Esophagus mucosa (tissue), 1 donor: ENCODE measurements at regions not wholly inside any gene's neighbourhood (a gene's known extent, or its start where the extent isn't known, plus 50 kb on each side); places are given as distances from the start of the nearest gene placed in this dataset.
"Not testable (repeated sequence)": the region's sequence is repeated elsewhere in the genome, so short reads cannot be mapped to it uniquely, and the experiment has no call there.

ENCODE experiments used
- ATAC-seq: fragments of 200-7000 bp; cut with Tn5 transposase; one replicate; pipeline ENCODE4 v1.9.1; 2020
- donor health status: DM: yes; HTN: yes; CAD: no.

GRCh38 chr5:82886911-82887310 is 190.3 kb downstream of the TMEM167A start:
- no peak for ATAC-seq

DNA sequence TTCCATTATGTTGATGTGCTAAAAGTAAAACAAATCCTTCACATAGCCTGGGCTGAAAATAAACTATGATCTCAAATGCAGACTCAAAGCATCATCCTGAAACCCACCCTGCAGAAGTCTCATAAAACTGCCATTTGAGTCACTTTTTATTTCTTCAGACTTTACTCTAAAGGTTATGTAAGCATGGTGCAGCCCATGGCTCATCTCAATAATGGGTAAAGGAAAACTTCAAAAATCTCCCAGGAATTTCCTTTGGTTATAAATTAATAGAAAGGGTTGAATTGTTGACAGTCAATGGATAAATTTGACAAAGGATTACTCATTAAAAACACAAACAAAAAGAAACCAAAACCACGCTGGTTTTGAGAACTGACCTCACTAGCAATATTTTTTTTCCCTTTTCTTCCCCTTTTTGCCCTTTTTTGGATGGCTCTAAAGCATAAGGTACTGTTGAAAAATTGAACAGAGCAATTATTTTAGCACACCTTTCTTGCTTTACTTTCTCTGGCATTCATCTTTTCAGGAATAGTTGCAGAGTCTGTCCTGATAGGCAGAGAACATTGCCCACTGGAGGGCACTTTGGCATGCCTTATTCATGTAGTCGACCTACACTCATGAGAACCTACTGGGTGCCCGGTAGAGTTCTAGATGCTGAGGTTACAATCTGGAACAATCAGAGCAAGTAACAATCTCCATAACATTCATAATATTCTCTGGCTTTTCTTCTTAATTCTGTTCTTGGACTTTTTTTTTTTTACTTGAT is 191.4 kb downstream of the TMEM167A start:
- no peak for ATAC-seq

GRCh38 chr5:82884821-82885471 is 192.2 kb downstream of the TMEM167A start:
- no peak for ATAC-seq

- no peak for ATAC-seq
Measured at GRCh38 chr5:82882316-82882715, 194.9 kb downstream of the TMEM167A start.

DNA sequence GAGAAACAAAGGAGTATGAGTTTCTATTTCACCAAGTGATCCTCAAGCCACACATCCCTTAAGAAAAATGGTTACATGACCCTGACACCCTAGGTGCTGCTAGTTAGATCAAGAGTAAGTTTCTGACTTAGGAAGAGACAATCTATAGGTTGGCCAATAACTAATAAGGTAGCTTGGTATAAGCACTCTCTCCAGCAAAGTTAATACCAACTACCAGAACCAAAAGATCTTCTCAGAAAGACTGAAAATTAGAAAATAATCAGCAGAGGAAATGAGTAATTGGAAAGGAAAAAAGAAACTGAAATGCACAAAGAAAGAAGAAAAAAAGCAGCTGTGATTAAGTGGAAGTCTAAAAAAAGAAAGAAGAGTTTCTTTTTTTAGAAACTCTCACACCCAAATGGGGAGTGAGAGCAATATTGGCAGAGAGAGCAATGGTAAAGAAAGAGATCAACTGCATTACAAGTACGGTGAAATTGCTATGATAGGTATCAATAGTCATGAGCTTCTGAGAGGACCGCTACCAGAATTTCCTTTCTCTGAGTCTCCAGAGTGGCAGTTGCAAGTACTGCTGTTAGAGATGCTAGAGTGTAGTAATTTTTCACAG is 195.5 kb downstream of the TMEM167A start:
- no peak for ATAC-seq

- ATAC-seq, result no peak
Measured at GRCh38 chr5:82879089-82879488, 198.1 kb downstream of the TMEM167A start.

DNA sequence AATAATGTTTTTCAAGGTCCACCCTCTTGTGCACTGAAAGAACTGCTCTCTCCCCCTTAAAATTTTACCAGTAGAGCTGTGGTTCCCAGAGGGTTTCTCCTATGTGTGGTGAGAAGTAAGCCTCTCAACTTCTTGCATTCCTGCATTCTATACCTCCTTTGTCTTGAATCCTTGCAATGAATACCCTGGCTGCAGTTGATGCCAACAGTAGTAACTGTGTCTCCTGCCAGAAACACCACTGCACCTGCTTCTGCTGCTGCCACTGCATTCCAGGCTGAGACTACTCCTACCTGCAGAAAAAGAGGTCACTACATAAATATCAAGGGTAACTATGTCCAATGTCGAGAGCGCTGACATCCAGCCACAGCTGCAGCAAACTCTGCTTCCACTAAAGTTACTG is 203.7 kb downstream of the TMEM167A start:
- ATAC-seq, result no peak

GRCh38 chr5:82872321-82873288 is 204.6 kb downstream of the TMEM167A start:
- not testable (repeated sequence) for ATAC-seq

DNA sequence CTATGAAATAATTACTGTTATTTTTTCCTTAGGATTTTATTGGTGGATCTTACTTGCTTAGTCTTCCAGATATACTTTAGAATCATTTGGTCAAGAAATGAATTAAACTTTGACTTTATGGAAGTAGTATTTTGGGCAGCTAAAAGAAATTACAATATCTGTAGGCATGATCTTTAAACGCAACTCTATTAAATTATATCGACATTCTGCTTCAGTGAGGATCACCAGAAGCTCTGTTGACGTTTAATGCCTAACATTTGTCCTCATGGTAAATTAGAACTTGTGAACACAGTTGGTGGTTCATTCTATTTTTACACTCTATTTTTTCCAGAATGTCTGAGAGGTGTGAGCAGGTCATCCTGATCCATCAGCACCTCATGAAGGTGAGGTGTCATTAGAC is 211.6 kb downstream of the TMEM167A start:
- ATAC-seq, result no peak

DNA sequence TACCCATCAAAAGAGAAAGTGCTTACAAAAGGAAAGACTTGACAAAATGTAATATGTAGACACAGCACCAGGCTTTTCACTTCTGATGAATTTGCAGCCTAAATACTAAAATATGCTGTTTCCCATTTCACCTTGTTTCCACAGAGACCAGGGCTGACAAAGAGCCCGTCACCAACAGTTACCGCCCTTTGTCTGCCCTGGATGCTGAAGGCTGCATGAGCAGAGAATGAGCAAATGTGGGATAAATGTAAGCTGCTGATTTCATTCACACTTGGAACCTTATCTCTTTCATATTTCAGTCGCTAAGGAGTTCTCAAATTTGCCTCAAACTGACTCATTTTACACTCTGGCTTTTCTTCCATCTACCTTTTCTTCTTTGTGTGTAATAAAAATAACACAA is 213.9 kb downstream of the TMEM167A start:
- no peak for ATAC-seq

- ATAC-seq, result no peak
Measured at GRCh38 chr5:82862711-82863110, 214.5 kb downstream of the TMEM167A start.

GRCh38 chr5:82862261-82862660 is 214.9 kb downstream of the TMEM167A start:
- ATAC-seq, result no peak

- no peak for ATAC-seq
Measured at GRCh38 chr5:82861701-82862100, 215.5 kb downstream of the TMEM167A start.

DNA sequence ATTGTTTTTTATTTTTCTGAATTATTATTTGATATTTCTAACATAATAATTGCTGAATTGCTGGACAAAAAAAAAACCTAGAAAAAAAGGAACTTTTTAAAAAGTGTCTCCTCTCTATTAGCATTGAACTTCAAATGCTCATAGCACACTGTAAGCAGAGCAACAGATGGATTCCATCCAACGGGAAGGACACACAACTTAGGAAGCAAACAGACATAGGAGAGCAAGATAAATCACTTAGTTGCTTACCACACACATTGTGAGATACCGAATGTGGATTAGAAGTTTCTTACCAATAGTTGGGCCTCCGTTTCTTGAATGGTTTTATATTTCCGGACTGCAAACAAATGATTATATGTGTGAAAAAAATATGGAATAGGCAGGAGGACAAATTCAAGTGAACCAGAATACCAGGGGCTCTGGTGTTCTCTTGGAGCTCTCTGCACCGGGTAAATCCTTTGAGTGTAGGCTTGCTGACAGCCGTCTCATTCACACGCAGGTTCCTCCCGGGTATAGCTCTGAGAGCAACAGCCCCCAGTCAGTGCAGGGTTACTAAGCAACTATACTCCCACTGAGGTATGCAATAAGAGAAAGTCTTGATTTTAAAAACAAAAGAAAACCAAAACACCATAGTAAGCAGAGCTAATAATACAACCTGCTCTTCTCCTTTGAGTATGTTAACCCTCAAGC is 217.6 kb downstream of the TMEM167A start:
- ATAC-seq, result no peak

DNA sequence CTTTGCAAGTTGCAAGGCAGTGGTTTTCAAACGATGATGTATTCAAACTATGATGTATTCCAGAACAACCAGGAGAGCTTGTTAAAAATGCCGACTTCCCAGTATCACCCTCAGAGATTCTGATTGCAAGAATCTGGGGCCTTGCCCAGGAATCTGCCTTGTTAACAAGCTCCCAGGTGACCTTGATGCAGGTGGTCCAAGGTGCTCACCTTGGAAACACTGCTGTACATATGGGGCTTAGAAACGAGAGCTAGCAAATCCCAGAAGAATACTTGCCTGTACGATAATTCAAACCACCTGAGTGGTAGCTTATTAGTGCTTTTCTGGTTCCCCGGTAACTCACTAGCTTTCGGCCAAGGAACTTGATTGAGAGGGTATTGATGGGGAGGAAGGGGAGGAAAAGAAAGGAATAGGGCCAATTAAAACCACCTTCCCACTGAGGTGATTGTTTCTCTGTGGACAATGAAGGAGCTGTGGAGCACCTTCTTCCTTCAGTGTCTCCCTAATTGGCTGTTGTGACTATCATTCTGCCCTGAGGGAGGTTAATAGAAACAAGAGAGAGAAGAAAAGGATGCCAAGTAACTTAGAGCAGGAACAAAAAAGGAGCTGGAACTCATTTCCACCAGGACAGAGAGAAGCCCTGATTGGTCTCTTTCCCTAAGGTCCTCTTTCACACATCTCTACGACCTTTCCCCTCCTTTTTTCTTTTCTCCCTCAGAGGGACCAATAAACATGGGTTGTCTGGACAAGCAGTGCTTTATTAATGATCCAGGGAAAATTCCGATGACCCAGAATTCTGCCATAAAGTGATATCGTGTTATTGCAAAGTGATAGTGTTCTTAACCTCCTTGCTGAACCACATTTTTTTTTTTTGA is 218.8 kb downstream of the TMEM167A start:
- no peak for ATAC-seq

- no peak for ATAC-seq
Measured at GRCh38 chr5:82855893-82856550, 221.2 kb downstream of the TMEM167A start.

GRCh38 chr5:82854956-82855355 is 222.2 kb downstream of the TMEM167A start:
- no peak for ATAC-seq

DNA sequence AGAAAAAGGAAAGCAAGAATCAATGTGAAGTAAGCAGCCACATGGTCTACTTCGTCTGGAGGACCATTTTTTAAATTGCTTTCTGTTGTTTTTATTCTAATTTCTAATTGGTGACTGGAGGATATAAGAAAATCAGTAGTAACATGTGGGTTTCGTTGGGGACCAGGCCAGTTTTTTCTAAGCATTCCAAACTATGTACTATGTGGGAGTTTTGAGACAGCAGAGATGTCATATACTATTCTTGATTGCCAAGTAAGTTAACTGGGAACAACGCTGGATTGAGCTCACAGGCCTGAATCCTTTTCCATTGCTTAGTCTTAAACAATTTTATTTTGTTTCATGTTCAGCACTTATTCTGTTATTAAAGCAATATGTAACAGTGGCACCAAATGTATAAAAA is 225.7 kb downstream of the TMEM167A start:
- no peak for ATAC-seq

- no peak for ATAC-seq
Measured at GRCh38 chr5:82850393-82850792, 226.8 kb downstream of the TMEM167A start.

DNA sequence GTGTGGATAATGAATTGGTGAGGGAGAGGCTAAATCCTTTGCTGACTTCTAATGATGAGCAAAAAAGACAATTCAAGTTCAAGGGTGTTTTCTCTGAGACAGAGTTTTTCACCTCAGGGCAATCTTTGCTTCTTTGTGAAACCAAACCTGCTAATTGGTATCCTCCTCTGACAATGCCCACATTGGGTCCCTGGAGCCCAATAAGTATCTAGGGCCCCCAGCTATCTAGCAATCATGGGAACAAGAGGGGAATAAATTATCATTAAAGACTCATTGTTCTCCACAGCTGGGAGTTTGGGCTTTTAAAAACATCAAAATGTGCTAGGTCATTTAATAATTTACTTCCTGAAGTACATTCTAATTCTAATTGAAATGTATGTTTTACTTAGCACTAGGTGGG is 227.3 kb downstream of the TMEM167A start:
- no peak for ATAC-seq

DNA sequence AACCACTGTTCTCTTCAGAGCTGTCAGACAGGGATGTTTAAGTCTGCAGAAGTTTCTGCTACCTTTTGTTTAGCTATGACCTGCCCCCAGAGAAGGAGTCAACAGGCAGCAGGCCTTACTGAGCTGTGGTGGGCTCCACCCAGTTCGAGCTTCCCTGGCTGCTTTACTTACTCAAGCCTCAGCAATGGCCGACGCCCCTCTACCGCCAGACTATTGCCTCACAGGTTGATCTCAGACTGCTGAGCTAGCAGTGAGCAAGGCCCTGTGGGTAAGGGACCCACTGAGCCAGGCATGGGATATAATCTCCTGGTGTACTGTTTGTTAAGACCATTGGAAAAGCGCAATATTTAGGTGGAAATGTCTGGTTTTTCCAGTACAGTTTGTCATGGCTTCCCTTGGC is 229.6 kb downstream of the TMEM167A start:
- ATAC-seq, result no peak
